GM12878 (cell line): ENCODE measurements at regions not wholly inside any gene's neighbourhood (a gene's known extent, or its start where the extent isn't known, plus 50 kb on each side); places are given as distances from the start of the nearest gene placed in this dataset.

Experiments used
- ATAC-seq: fragments of 200-7000 bp; cut with Tn5 transposase; 3 replicates; pipeline ENCODE4 v1.9.1; 2020; ENCODE audit warnings: mild to moderate bottlenecking, moderate library complexity
- BruUV-seq: library from RNA; stranded (reverse); fragments of 400-500 nt; replicated peaks from 2 replicates; lab custom pipeline; 2021; lab: Mats Ljungman, UMichigan
- CTCF ChIA-PET: fragments of 300-600 bp; sonication (Branson Sonifier 250); formaldehyde crosslinking; extraction: SDS; loops from one replicate; lab custom pipeline; 2021; ENCODE audit warnings: inconsistent platforms; lab: Yijun Ruan, JAX
- POLR2A ChIA-PET: fragments of 350-600 bp; formaldehyde crosslinking; extraction: SDS; loops from one replicate; lab custom pipeline; 2021; ENCODE audit warnings: inconsistent platforms; lab: Charles Lee
- RAD21 ChIA-PET: fragments of 300-600 bp; sonication (Branson Sonifier 250); formaldehyde crosslinking; loops from one replicate; lab custom pipeline; 2023; ENCODE audit warnings: antibody characterized with exemption; ENCODE audit not compliant: unreplicated experiment; lab: Charles Lee
- SMC1A ChIA-PET: fragments of 300-600 bp; sonication (Branson Sonifier 250); formaldehyde crosslinking; loops from one replicate; lab custom pipeline; 2023; ENCODE audit not compliant: unreplicated experiment, uncharacterized antibody; lab: Charles Lee
- DNase-seq: peaks from one replicate; pipeline ENCODE4 v3.0.0-alpha.2; 2011; ENCODE audit warnings: low read depth, low spot score
- FAIRE-seq: peaks from 3 replicates; lab custom pipeline; 2011; peaks lifted over from hg19 to GRCh38; lab: Jason Lieb, UNC
- H2AFZ ChIP-seq: 2 replicates; pipeline ENCODE4 v1.6.0; 2011; ENCODE audit warnings: low read depth, low read length, control low read depth; ENCODE audit not compliant: control insufficient read depth
- H3K27ac ChIP-seq: 2 replicates; pipeline ENCODE4 v1.5.1; 2011; ENCODE audit warnings: control low read depth; ENCODE audit not compliant: control insufficient read depth, insufficient read depth
- H3K27me3 ChIP-seq, 2 experiments: replicated peaks in 1 of 2; 2 replicates each; pipeline versions ENCODE4 v1.6.0 to v1.6.1; 2011; ENCODE audit warnings: low read length in 1 of 2; ENCODE audit not compliant: control insufficient read depth in 2 of 2, insufficient read depth in 2 of 2
- H3K36me3 ChIP-seq, 2 experiments: 2 replicates each; pipeline ENCODE4 v1.5.1; 2011; ENCODE audit warnings: low read length in 1 of 2; ENCODE audit not compliant: control insufficient read depth in 2 of 2, insufficient read depth in 2 of 2
- H3K4me1 ChIP-seq: 2 replicates; pipeline ENCODE4 v1.6.1; 2011; ENCODE audit warnings: mild to moderate bottlenecking, low read length, moderate library complexity, mixed read lengths; ENCODE audit not compliant: control insufficient read depth, insufficient read depth
- H3K4me2 ChIP-seq: 2 replicates; pipeline ENCODE4 v1.6.0; 2011; ENCODE audit warnings: control low read depth; ENCODE audit not compliant: control insufficient read depth, insufficient read depth
- H3K4me3 ChIP-seq: fragments of 200-600 bp; sonication (generic); 2 replicates; pipeline ENCODE4 v1.5.1; 2016
- H3K79me2 ChIP-seq: 2 replicates; pipeline ENCODE4 v1.6.0; 2011; ENCODE audit warnings: low read length; ENCODE audit not compliant: control insufficient read depth, insufficient read depth
- H3K9ac ChIP-seq: 2 replicates; pipeline ENCODE4 v1.8.0; 2011; ENCODE audit warnings: low read length, control low read depth, mixed read lengths; ENCODE audit not compliant: control insufficient read depth, insufficient read depth
- H3K9me3 ChIP-seq: replicated peaks from 3 replicates; pipeline ENCODE4 v1.5.1; 2011; ENCODE audit warnings: mild to moderate bottlenecking, low read length; ENCODE audit not compliant: control insufficient read depth, insufficient read depth
- H4K20me1 ChIP-seq: 2 replicates; pipeline ENCODE4 v1.6.0; 2011; ENCODE audit not compliant: control insufficient read depth, insufficient read depth
- BCL11A ChIP-seq: IDR thresholded peaks from 2 replicates; pipeline ENCODE4 v1.6.1; 2011; ENCODE audit warnings: low read depth, low read length
- BRCA1 ChIP-seq: IDR thresholded peaks from 2 replicates; pipeline ENCODE4 v1.6.1; 2011; ENCODE audit warnings: low read depth, low read length, improper control_type of control experiment
- CEBPB ChIP-seq, 2 experiments: fragments of 150-350 bp in 1 of 2; IDR thresholded peaks; 2 replicates each; pipeline ENCODE4 v1.6.1; 2012 to 2014; ENCODE audit warnings: low read depth in 2 of 2, low read length in 2 of 2, borderline replicate concordance in 1 of 2, inconsistent platforms in 1 of 2
- CTCF ChIP-seq, 3 experiments: IDR thresholded peaks in 2 of 3; conservative IDR thresholded peaks in 1 of 3; 2 replicates each; pipeline ENCODE4 v1.5.1; 2011; ENCODE audit warnings: low read depth in 3 of 3, low read length in 3 of 3, mild to moderate bottlenecking in 3 of 3, control low read depth in 2 of 3, moderate library complexity in 2 of 3, inconsistent platforms in 1 of 3, mixed read lengths in 1 of 3; ENCODE audit not compliant: control insufficient read depth in 2 of 3, insufficient read depth in 1 of 3; ENCODE audit errors: extremely low read depth in 1 of 3
- POLR2AphosphoS2 ChIP-seq: IDR thresholded peaks from 2 replicates; pipeline ENCODE4 v1.6.1; 2011; ENCODE audit warnings: low read depth, mild to moderate bottlenecking, low read length, improper control_type of control experiment, moderate library complexity
- SMAD1 ChIP-seq: fragments of 450-650 bp; IDR thresholded peaks from 2 replicates; pipeline ENCODE4 v1.6.1; 2018; ENCODE audit warnings: mild to moderate bottlenecking, low read depth; ENCODE audit not compliant: partially characterized antibody
- TCF12 ChIP-seq: IDR thresholded peaks from 2 replicates; pipeline ENCODE4 v1.6.1; 2011; ENCODE audit warnings: low read depth, mild to moderate bottlenecking, low read length
- ZNF687 ChIP-seq: fragments of 450-650 bp; IDR thresholded peaks from 2 replicates; pipeline ENCODE4 v1.6.1; 2017; ENCODE audit warnings: mild to moderate bottlenecking, moderate library complexity
- WGBS: methylation state at CpG from one replicate; pipeline ENCODE4 v1.1.6; 2016; ENCODE audit warnings: low lambda C conversion rate; ENCODE audit not compliant: insufficient replicate concordance, insufficient coverage; ENCODE audit errors: missing lambda C conversion rate; 5-methylcytosine and 5-hydroxymethylcytosine counted together
- in situ Hi-C: fragments of 300-500 bp; cut with MboI; formaldehyde crosslinking; loops from 9 replicates; pipeline ENCODE4 v1.14.3; 2018; ENCODE audit warnings: mixed read lengths
- intact Hi-C: fragments of 100-400 bp; cut with micrococcal nuclease; formaldehyde crosslinking; loops from one replicate; pipeline ENCODE4 v1.14.2; 2022; ENCODE audit not compliant: unreplicated experiment

DNA sequence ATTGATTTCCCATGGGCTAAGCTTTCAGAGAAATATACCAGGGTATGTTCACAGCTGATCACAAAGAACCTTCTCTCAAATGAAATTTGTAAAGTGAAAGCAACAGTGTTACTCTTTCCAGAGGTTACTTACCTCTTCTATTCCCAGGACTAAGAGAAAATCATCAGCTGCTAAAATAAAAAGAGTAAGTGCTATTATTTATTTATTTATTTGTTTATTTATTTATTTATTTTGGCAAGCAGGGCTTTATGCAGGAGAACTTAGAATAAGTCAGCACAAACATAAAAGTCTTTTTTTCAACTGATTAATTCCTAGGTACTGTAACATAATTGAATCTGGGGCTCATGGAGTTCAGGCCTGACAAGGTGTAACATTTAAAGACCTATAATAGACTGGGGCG is 93.9 kb upstream of the SYT10 start:
- Histone ChIP-seq H2AFZ (no peak overlapping the region), H3K36me3 (no peaks in the 10 kb centered on the region), H3K27ac (no peak overlapping the region), H3K4me3 (no peak overlapping the region), H3K79me2 (no peaks in the 10 kb centered on the region), H3K4me2 (no peak overlapping the region), H3K9ac (no peak overlapping the region), H3K4me1 (no peaks in the 10 kb centered on the region), H3K27me3 (no peaks in the 10 kb centered on the region; a peak in 1 of 4 replicates), H3K9me3 (no peaks in the 10 kb centered on the region), H4K20me1 (no peaks in the 10 kb centered on the region)
- BruUV-seq, result no TSS peak
- in situ Hi-C loops, result no loop called here
- no peak for FAIRE-seq
- WGBS, result 0% methylated on average over 1 of the region's 1 CpG
- DNase-seq, result no peak
- intact Hi-C loops, result no loop called here
- TF ChIP-seq TCF12 (no peak), POLR2AphosphoS2 (no peak), SMAD1 (no peak), BRCA1 (no peak), CTCF (IDR thresholded peaks at IDR 0.05 in 2 of 3, conservative IDR thresholded peaks at IDR 0.05 in 1 of 3; ENCODE audit: control insufficient read depth in 2 of 3, extremely low read depth in 1 of 3, insufficient read depth in 1 of 3, low read depth in 3 of 3, low read length in 3 of 3) (no peak), BCL11A (no peak), CEBPB (IDR thresholded peaks at IDR 0.05; ENCODE audit: borderline replicate concordance in 1 of 2, low read depth in 2 of 2, low read length in 2 of 2) (no peak), ZNF687 (no peak)
- POLR2A ChIA-PET, result no interaction called here
- ATAC-seq, result no peak
- CTCF ChIA-PET, result interaction anchor here (0.8 kb wide), 1 partner anchor 59 kb away, joined by 3 read pairs; no protein-coding TSS in a partner anchor
- RAD21 ChIA-PET, result no interaction called here
- SMC1A ChIA-PET, result no interaction called here
